BLaER1 treated with 17β-estradiol and CSF1 and Interleukin-3, amounts not matched to agents 10 nM and 100 nM (cell line): ENCODE measurements at regions not wholly inside any gene's neighbourhood (a gene's known extent, or its start where the extent isn't known, plus 50 kb on each side); places are given as distances from the start of the nearest gene placed in this dataset.
A peak's percentile ranks its signal among the peaks of the same experiment; 100 is the strongest.

Experiments used
- H3K27ac ChIP-seq, 11 experiments: shearing (Covaris generic); formaldehyde crosslinking; 2 replicates each; pipeline ENCODE4 v1.8.1; 2022
- H3K27me3 ChIP-seq, 11 experiments: shearing (Covaris generic); formaldehyde crosslinking; 2 replicates each; pipeline ENCODE4 v1.8.1; 2022
- H3K36me3 ChIP-seq, 11 experiments: shearing (Covaris generic); formaldehyde crosslinking; 2 replicates each; pipeline ENCODE4 v1.8.1; 2022
- H3K4me1 ChIP-seq, 10 experiments: shearing (Covaris generic); formaldehyde crosslinking; 2 replicates each; pipeline ENCODE4 v1.8.1; 2022
- H3K4me2 ChIP-seq, 11 experiments: shearing (Covaris generic); formaldehyde crosslinking; 2 replicates each; pipeline ENCODE4 v1.8.1; 2022
- H3K4me3 ChIP-seq, 10 experiments: shearing (Covaris generic); formaldehyde crosslinking; 2 replicates each; pipeline ENCODE4 v1.8.1; 2022
- H3K9ac ChIP-seq, 11 experiments: shearing (Covaris generic); formaldehyde crosslinking; 2 replicates each; pipeline ENCODE4 v1.8.1; 2022
- H3K9me3 ChIP-seq, 11 experiments: shearing (Covaris generic); formaldehyde crosslinking; replicated peaks in 1 of 11; 2 replicates each; pipeline ENCODE4 v1.8.1; 2022
- H4K20me1 ChIP-seq, 11 experiments: shearing (Covaris generic); formaldehyde crosslinking; 2 replicates each; pipeline ENCODE4 v1.8.1; 2022
- Cebpa-rat ChIP-seq, 11 experiments: shearing (Covaris generic); IDR thresholded peaks; 2 replicates each; pipeline ENCODE4 v1.8.1; 2022

- Histone ChIP-seq H4K20me1 (peaks cover 0 to 20% (median 0%) of the 10 kb centered on the region in 11 experiments; a peak in 2 of 22 replicates), H3K9me3 (peaks cover 0 to 16% (median 7%) of the 10 kb centered on the region in 11 experiments; a peak in 14 of 22 replicates), H3K4me2 (no peak overlapping the region), H3K27ac (no peak overlapping the region), H3K4me3 (no peak overlapping the region), H3K36me3 (peaks cover 0 to 5% (median 0%) of the 10 kb centered on the region in 11 experiments; a peak in 2 of 22 replicates), H3K27me3 (0 out of 22 replicates have a peak, but pooled peaks cover 0 to 4% (median 0%) of the 10 kb centered on the region in 11 experiments), H3K4me1 (peaks cover 0 to 15% (median 0%) of the 10 kb centered on the region in 10 experiments; a peak in 3 of 20 replicates), H3K9ac (no peak overlapping the region)
- no peak for TF ChIP-seq Cebpa-rat (IDR thresholded peaks at IDR 0.05)
Observed at GRCh38 chr13:99027661-99028425, 50.0 kb upstream of the DOCK9 start.

GRCh38 chr13:99028890-99029289 is 51.0 kb upstream of the DOCK9 start:
- peaks cover 0 to 16% (median 7%) of the 10 kb centered on the region in 11 experiments; a peak in 14 of 22 replicates for H3K9me3 ChIP-seq
- H4K20me1 ChIP-seq = peaks cover 0 to 18% (median 0%) of the 10 kb centered on the region in 11 experiments; a peak in 2 of 22 replicates
- no peak overlapping the region for H3K4me3 ChIP-seq
- 0 out of 22 replicates have a peak, but pooled peaks cover 0 to 4% (median 0%) of the 10 kb centered on the region in 11 experiments for H3K27me3 ChIP-seq
- H3K9ac ChIP-seq = no peak overlapping the region
- no peak overlapping the region for H3K27ac ChIP-seq
- H3K4me2 ChIP-seq = no peak overlapping the region
- no peak for TF ChIP-seq Cebpa-rat (IDR thresholded peaks at IDR 0.05)
- peaks cover 5 to 22% (median 7%) of the 10 kb centered on the region in 10 experiments; a peak in 17 of 20 replicates for H3K4me1 ChIP-seq
- peaks cover 0 to 5% (median 0%) of the 10 kb centered on the region in 11 experiments; a peak in 2 of 22 replicates for H3K36me3 ChIP-seq

- peaks cover 0 to 7% (median 0%) of the 10 kb centered on the region in 11 experiments; a peak in 1 of 22 replicates for H3K27me3 ChIP-seq
- H3K4me2 ChIP-seq = no peak overlapping the region
- TF ChIP-seq Cebpa-rat (IDR thresholded peaks at IDR 0.05) = no peak
- no peak overlapping the region for H3K4me3 ChIP-seq
- no peak overlapping the region for H3K27ac ChIP-seq
- H3K9ac ChIP-seq = no peak overlapping the region
- peaks cover 0 to 16% (median 7%) of the 10 kb centered on the region in 11 experiments; a peak in 14 of 22 replicates for H3K9me3 ChIP-seq
- peaks cover 0 to 15% (median 0%) of the 10 kb centered on the region in 11 experiments; a peak in 2 of 22 replicates for H4K20me1 ChIP-seq
- peaks cover 0 to 5% (median 0%) of the 10 kb centered on the region in 11 experiments; a peak in 2 of 22 replicates for H3K36me3 ChIP-seq
- peaks cover 5 to 22% (median 7%) of the 10 kb centered on the region in 10 experiments; a peak in 17 of 20 replicates for H3K4me1 ChIP-seq
Observed at GRCh38 chr13:99029576-99029975, 51.7 kb upstream of the DOCK9 start.

- Histone ChIP-seq H3K4me1 (peaks cover 5 to 22% (median 7%) of the 10 kb centered on the region in 10 experiments; a peak in 17 of 20 replicates), H3K4me2 (no peak overlapping the region), H3K9me3 (peaks cover 0 to 16% (median 7%) of the 10 kb centered on the region in 11 experiments; a peak in 14 of 22 replicates), H3K4me3 (no peak overlapping the region), H4K20me1 (peaks cover 0 to 15% (median 0%) of the 10 kb centered on the region in 11 experiments; a peak in 2 of 22 replicates), H3K36me3 (peaks cover 0 to 5% (median 0%) of the 10 kb centered on the region in 11 experiments; a peak in 2 of 22 replicates), H3K27me3 (peaks cover 0 to 13% (median 0%) of the 10 kb centered on the region in 11 experiments; a peak in 2 of 22 replicates), H3K9ac (no peak overlapping the region), H3K27ac (no peak overlapping the region)
- TF ChIP-seq Cebpa-rat (IDR thresholded peaks at IDR 0.05) = no peak
Observed at GRCh38 chr13:99030326-99030725, 52.5 kb upstream of the DOCK9 start.

DNA sequence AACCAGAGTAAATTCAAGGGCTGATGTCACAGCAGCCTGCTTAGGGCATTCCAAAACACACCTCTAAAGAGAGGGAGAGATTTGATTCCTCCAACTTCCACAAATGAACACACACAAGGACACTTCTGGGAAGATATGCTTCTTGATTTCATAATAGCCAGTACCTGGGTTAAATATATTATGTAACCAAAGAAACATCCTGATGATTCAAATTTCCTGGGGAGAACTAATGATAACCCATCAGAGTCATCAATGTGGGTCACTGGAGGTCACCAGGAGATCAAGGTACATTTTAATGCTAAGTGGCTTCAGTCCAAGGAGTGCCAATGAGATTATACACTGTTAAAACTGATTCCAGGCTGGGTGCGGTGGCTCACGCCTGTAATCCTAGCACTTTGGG is 54.0 kb upstream of the DOCK9 start:
- no peak overlapping the region for H3K4me3 ChIP-seq
- peaks cover 0 to 21% (median 0%) of the 10 kb centered on the region in 11 experiments; a peak in 2 of 22 replicates for H3K27me3 ChIP-seq
- peaks cover 0 to 5% (median 0%) of the 10 kb centered on the region in 11 experiments; a peak in 2 of 22 replicates for H3K36me3 ChIP-seq
- H3K9me3 ChIP-seq = peaks cover 0 to 16% (median 7%) of the 10 kb centered on the region in 11 experiments; a peak in 14 of 22 replicates
- no peak overlapping the region; a peak in 1 of 22 replicates for H3K4me2 ChIP-seq
- H3K4me1 ChIP-seq = peaks cover 5 to 16% (median 7%) of the 10 kb centered on the region in 10 experiments; a peak in 17 of 20 replicates
- H3K27ac ChIP-seq = no peak overlapping the region
- no peak overlapping the region for H3K9ac ChIP-seq
- H4K20me1 ChIP-seq = peaks cover 0 to 15% (median 0%) of the 10 kb centered on the region in 11 experiments; a peak in 2 of 22 replicates
- no peak for TF ChIP-seq Cebpa-rat (IDR thresholded peaks at IDR 0.05)

DNA sequence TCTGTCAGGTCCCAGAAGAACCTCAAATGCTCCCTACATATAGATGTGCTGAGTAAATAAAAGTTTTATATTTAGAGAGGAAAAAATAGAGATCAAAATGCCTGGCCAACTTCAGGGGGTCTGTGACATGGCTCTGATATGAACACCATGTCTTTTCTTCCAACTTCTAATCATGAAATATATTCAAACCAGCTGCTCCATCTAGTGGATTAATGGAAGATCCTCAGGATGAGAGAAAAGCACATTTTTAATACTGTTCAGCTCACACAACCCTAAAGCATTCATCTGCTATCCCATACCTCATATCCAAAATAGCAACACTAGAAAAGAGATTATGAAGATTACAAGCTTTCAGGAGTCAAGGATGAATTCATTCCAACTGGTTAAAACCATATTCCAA is 56.0 kb upstream of the DOCK9 start:
- peaks cover 0 to 27% (median 0%) of the 10 kb centered on the region in 11 experiments; a peak in 3 of 22 replicates for H3K27me3 ChIP-seq
- peaks cover 5 to 16% (median 7%) of the 10 kb centered on the region in 10 experiments; a peak in 17 of 20 replicates for H3K4me1 ChIP-seq
- no peak overlapping the region for H3K27ac ChIP-seq
- H3K36me3 ChIP-seq = peaks cover 0 to 4% (median 0%) of the 10 kb centered on the region in 11 experiments; a peak in 2 of 22 replicates
- peaks cover 0 to 9% (median 0%) of the 10 kb centered on the region in 11 experiments; a peak in 1 of 22 replicates for H4K20me1 ChIP-seq
- H3K9me3 ChIP-seq = peaks cover 0 to 8% (median 4%) of the 10 kb centered on the region in 11 experiments; a peak in 14 of 22 replicates
- no peak for TF ChIP-seq Cebpa-rat (IDR thresholded peaks at IDR 0.05)
- H3K9ac ChIP-seq = no peak overlapping the region
- H3K4me3 ChIP-seq = no peak overlapping the region
- peak overlapping the region in 2 of 11 experiments; percentile 12 to 36; a peak in 2 of 22 replicates for H3K4me2 ChIP-seq

DNA sequence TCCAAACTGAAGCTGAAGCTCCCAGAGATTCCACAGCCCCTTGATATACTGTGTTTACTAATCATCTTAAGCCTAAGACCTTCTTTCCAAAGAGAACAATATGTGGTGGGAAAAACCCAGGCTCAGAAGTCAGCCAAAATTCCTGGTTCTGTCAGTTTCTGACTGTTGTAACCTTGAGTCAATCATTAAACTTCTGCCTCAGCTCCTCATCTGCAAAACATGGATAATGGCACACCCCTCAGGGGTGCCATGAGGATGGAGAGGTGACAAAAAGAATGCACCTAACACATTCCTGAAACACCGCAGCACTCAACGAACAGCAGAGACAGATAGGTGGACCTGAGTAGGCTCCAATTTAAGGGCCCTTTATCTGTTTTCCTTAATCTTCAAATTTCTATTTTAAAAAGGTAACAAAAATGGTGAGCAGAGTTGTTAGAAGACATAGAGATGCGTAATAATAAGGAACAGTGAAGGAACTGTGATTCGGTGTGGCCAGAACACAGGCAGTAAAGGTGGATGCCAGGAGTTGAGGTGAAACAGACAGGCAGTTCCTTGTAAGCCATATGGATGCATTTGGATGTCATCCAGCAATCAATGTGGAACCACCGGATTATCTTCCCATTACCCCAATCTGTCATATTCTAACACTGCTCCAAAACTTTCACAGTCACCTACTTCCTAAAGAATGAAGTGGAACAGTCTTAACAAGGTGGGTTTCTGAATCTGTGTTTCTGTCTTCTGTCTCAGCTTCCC is 56.6 kb upstream of the DOCK9 start:
- no peak for TF ChIP-seq Cebpa-rat (IDR thresholded peaks at IDR 0.05)
- H3K4me3 ChIP-seq = no peak overlapping the region
- no peak overlapping the region for H3K27ac ChIP-seq
- peaks cover 0 to under 1% (median 0%) of the 10 kb centered on the region in 11 experiments; a peak in 2 of 22 replicates for H3K9me3 ChIP-seq
- peaks cover 5 to 16% (median 7%) of the 10 kb centered on the region in 10 experiments; a peak in 17 of 20 replicates for H3K4me1 ChIP-seq
- no peak overlapping the region for H3K4me2 ChIP-seq
- H3K9ac ChIP-seq = no peak overlapping the region
- peaks cover 0 to 34% (median 0%) of the 10 kb centered on the region in 11 experiments; a peak in 6 of 22 replicates for H3K27me3 ChIP-seq
- H3K36me3 ChIP-seq = no peaks in the 10 kb centered on the region
- H4K20me1 ChIP-seq = peaks cover 0 to 9% (median 0%) of the 10 kb centered on the region in 11 experiments; a peak in 1 of 22 replicates

DNA sequence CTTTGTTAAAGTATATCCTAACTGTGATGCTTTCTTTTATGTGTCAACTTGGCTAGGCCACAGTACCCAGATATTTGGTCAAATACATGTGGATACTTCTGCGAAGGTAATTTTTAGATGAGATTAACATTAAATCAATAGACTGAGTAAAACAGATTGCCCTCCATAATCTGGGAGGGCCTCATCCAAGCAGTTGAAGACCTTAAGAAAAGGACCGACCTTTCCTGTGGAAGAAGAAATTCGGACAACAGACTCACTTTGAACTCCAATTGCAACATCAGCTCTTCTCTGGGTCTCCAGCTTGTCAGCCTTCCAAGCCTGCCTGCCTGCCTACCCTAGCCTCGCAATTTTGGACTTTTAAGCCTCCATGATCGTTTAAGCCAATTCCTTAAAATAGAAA is 57.9 kb upstream of the DOCK9 start:
- Histone ChIP-seq H3K27me3 (peaks cover 0 to 46% (median 8%) of the 10 kb centered on the region in 11 experiments; a peak in 9 of 22 replicates), H3K4me1 (peaks cover 5 to 16% (median 7%) of the 10 kb centered on the region in 10 experiments; a peak in 17 of 20 replicates)

More for the DNA sequence above, 57.9 kb upstream of the DOCK9 start:
- Histone ChIP-seq H3K4me2 (no peak overlapping the region), H3K9ac (no peak overlapping the region), H4K20me1 (peaks cover 0 to 9% (median 0%) of the 10 kb centered on the region in 11 experiments; a peak in 1 of 22 replicates), H3K4me3 (no peak overlapping the region), H3K36me3 (no peaks in the 10 kb centered on the region), H3K9me3 (no peaks in the 10 kb centered on the region), H3K27ac (no peak overlapping the region)
- no peak for TF ChIP-seq Cebpa-rat (IDR thresholded peaks at IDR 0.05)
